ENCODE measurements at regions not wholly inside any gene's neighbourhood (a gene's known extent, or its start where the extent isn't known, plus 50 kb on each side); places are given as distances from the start of the nearest gene placed in this dataset.

DNA sequence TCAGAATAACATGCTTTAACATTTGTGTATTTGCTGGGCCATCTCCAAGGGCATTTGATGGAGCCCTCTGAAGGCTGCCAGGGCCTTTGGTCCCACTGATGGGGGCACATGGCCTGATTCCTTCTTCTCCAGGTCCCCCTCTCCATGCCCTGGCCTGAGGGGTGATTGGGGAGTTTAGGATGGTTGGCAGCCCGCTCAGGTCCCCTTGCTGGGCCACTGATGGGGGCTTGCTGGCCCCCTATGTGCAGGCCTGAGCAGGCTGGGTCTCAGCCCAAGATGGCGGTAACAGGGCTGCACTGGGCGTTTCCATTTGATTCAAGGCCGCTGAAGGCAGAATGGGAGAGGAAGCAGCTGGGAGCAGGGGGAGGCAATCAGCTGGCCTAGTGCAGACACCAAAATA lies 113.7 kb upstream of the NECTIN1 start:
- ChIA-PET CTCF (ENCODE audit: low intra/inter-chr PET ratio) (no interaction called here), POLR2A (no interaction called here)
- intact Hi-C loops (cut with micrococcal nuclease) (no loop called here), in situ Hi-C loops (cut with MboI) (no loop called here)
- H2AFZ ChIP-seq (ENCODE audit: low read depth, low read length), result no peak overlapping the region
- no peak overlapping the region for H3K4me2 ChIP-seq (ENCODE audit: insufficient read depth, low read length)
- WGBS (ENCODE audit: insufficient coverage, low coverage, missing lambda C conversion rate), result 0% methylated on average over 3 of the region's 4 CpGs
- BruUV-seq (replicated peaks), result no TSS peak
- no peak overlapping the region for H3K4me3 ChIP-seq
- no peaks in the 10 kb centered on the region for H3K4me1 ChIP-seq (replicated peaks in 1 of 2; ENCODE audit: control insufficient read depth in 2 of 2, insufficient read depth in 2 of 2, low read length in 2 of 2)
- no peak overlapping the region for H3K27ac ChIP-seq (ENCODE audit: extremely low read depth, low read depth, low read length)
- FAIRE-seq (no peak), ATAC-seq (no peak), DNase-seq (ENCODE audit: extremely low read depth in 1 of 4, low spot score in 3 of 4) (no peak)
- no peaks in the 10 kb centered on the region for H3K79me2 ChIP-seq (ENCODE audit: control insufficient read depth, insufficient read depth, low read length)
- no peak overlapping the region for H3K9ac ChIP-seq (ENCODE audit: insufficient read depth in 1 of 2, low read depth in 2 of 2, low read length in 2 of 2)
- no peaks in the 10 kb centered on the region for H3K9me3 ChIP-seq (replicated peaks; ENCODE audit: control insufficient read depth, insufficient read depth, low read depth, low read length)
- peaks cover 5% of the 10 kb centered on the region; the same call in 1 of the 2 replicates for H4K20me1 ChIP-seq (replicated peaks; ENCODE audit: control insufficient read depth, insufficient read depth, low read length)
- no peaks in the 10 kb centered on the region for H3K9me1 ChIP-seq (ENCODE audit: control insufficient read depth, insufficient read depth, low read length)
- H3K36me3 ChIP-seq (ENCODE audit: control insufficient read depth, insufficient read depth, low read length), result no peaks in the 10 kb centered on the region
- H3K27me3 ChIP-seq (ENCODE audit: control insufficient read depth in 2 of 2, insufficient read depth in 2 of 2, low read length in 2 of 2), result peaks cover 0 to 10% of the 10 kb centered on the region in 2 experiments; a peak in 1 of 5 replicates
- TF ChIP-seq ATF6 (CRISPR knock-in tag; IDR thresholded peaks at IDR 0.05), result no peak
- no peak for TF ChIP-seq GATAD2A (IDR thresholded peaks at IDR 0.05)
- no peak for TF ChIP-seq ZNF143 (CRISPR knock-in tag; IDR thresholded peaks at IDR 0.05)
- TF ChIP-seq, protein P1, sequence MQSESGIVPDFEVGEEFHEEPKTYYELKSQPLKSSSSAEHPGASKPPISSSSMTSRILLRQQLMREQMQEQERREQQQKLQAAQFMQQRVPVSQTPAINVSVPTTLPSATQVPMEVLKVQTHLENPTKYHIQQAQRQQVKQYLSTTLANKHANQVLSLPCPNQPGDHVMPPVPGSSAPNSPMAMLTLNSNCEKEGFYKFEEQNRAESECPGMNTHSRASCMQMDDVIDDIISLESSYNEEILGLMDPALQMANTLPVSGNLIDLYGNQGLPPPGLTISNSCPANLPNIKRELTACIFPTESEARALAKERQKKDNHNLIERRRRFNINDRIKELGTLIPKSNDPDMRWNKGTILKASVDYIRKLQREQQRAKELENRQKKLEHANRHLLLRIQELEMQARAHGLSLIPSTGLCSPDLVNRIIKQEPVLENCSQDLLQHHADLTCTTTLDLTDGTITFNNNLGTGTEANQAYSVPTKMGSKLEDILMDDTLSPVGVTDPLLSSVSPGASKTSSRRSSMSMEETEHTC (IDR thresholded peaks at IDR 0.05), result no peak
- TF ChIP-seq ZNF274 (IDR thresholded peaks at IDR 0.05; ENCODE audit: borderline replicate concordance, low read depth, low read length), result no peak
- TF ChIP-seq JUND (IDR thresholded peaks at IDR 0.05; ENCODE audit: borderline replicate concordance, low read depth, low read length), result no peak
- no peak for TF ChIP-seq JUND (tag; IDR thresholded peaks at IDR 0.05; ENCODE audit: borderline replicate concordance, low read depth, low read length)
- no peak for TF ChIP-seq LCOR (CRISPR knock-in tag; IDR thresholded peaks at IDR 0.05)
- no peak for TF ChIP-seq PCBP1 (IDR thresholded peaks at IDR 0.05; ENCODE audit: low read depth, low read length, poor library complexity, severe bottlenecking)
- TF ChIP-seq CBX5 (IDR thresholded peaks at IDR 0.05; ENCODE audit: borderline replicate concordance, low read depth), result no peak
- TF ChIP-seq CCNT2 (IDR thresholded peaks at IDR 0.05; ENCODE audit: borderline replicate concordance, extremely low read depth, insufficient read length, low read depth, low read length), result no peak
- no peak for TF ChIP-seq POU5F1 (IDR thresholded peaks at IDR 0.05; ENCODE audit: borderline replicate concordance, low read depth, low read length, partially characterized antibody)
- TF ChIP-seq ZBTB12 (CRISPR knock-in tag; IDR thresholded peaks at IDR 0.05), result no peak
- TF ChIP-seq SPI1 (IDR thresholded peaks at IDR 0.05; ENCODE audit: borderline replicate concordance, low read depth, low read length), result no peak

Data from K562 (cell line).